GM18907 (cell line): ENCODE measurements at regions not wholly inside any gene's neighbourhood (a gene's known extent, or its start where the extent isn't known, plus 50 kb on each side); places are given as distances from the start of the nearest gene placed in this dataset.
"Not testable (repeated sequence)": the region's sequence is repeated elsewhere in the genome, so short reads cannot be mapped to it uniquely, and the experiment has no call there.

Experiments used
- ATAC-seq: cut with Tn5 transposase; IDR thresholded peaks from one replicate; pipeline ENCODE4 v1.9.1; 2021; ENCODE audit warnings: mild to moderate bottlenecking, moderate library complexity; ENCODE audit not compliant: unreplicated experiment

GRCh38 chr10:76815505-76815904 is 822.1 kb downstream of the KCNMA1 start:
- not testable (repeated sequence) for ATAC-seq

- ATAC-seq = no peak
Measured at GRCh38 chr10:76811430-76811829, 826.2 kb downstream of the KCNMA1 start.

GRCh38 chr10:76788452-76788811 is 849.2 kb downstream of the KCNMA1 start:
- no peak for ATAC-seq

DNA sequence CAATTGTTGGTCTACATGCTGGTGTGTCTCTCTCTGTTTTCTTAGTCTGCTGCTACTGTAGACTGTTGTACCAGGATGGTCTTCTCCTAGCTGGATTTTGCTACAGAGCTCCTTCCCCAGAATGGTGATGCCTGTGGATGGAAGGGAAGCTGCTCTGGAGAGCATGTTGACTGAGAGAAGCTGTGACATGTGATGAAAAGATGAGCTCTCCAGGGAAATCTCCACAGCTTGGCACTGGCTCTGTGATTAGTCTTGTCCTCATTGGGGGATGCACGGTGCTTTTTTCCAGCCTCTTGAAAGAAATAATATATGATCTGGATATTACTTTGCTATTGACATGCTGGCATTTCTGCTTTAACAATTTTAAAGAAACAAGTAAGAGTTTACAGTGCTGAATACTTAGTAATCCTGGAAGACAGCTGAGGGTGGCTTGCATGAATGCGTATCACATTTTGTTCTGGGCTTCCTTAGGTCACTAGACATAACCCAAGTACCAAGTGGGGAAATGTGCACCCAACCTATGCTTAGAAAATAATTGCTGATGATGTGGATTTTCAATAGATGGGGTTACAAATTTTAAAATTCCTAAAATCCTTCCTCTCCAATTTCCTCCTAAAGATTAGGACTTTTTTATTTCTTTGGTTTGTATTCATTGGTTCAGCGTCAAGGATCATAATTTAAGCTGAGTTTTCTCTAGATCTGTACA is 849.7 kb downstream of the KCNMA1 start:
- no peak for ATAC-seq

DNA sequence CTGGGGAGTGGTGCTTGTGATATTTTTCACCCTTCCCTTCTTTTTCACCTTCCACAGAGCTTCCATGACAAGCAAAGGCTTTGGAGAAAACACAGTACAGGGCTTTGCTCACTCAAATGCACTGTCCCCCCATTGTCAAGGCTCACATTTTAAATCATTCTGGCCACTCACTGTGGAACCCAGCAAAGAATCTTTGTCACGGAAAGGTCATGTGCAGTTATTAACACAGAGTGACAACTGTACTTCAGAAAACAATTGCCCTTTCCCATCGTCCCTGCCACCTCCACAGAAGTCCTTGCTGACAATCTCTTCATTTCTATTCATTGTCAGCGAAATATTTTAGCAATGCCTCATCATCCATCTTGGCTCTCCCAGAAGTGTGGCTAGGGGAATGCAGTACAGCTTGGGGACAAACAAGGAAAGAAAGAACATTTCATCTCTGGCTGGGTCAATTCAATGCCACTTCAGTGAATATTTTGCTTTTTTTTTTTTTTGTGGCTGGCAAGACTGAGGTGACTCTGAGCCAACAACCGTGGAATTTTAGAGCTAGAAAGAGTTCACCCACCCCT is 851.0 kb downstream of the KCNMA1 start:
- no peak for ATAC-seq

DNA sequence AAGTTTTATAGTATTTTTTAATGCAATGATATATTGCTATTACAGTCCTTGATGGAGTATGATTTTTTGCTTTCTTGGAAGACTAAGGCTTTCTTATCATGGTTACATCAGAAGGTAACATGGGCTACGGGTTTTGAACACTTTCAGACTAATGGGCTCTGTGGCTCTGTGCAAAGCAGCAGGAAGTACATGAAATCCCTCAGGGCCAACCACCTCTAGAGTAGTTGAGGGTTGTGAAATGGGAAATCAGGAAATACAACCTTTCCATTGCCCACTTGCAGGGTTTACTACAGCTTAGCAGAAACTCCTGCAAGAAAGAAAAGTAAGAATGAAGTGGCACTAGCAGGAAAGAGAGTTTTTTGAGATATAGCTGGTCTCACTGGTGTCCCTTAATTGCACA is 853.5 kb downstream of the KCNMA1 start:
- ATAC-seq = no peak

GRCh38 chr10:76779796-76780301 is 857.8 kb downstream of the KCNMA1 start:
- no peak for ATAC-seq

GRCh38 chr10:76778914-76779795 is 858.5 kb downstream of the KCNMA1 start:
- no peak for ATAC-seq

GRCh38 chr10:76774987-76775603 is 862.5 kb downstream of the KCNMA1 start:
- ATAC-seq = no peak

DNA sequence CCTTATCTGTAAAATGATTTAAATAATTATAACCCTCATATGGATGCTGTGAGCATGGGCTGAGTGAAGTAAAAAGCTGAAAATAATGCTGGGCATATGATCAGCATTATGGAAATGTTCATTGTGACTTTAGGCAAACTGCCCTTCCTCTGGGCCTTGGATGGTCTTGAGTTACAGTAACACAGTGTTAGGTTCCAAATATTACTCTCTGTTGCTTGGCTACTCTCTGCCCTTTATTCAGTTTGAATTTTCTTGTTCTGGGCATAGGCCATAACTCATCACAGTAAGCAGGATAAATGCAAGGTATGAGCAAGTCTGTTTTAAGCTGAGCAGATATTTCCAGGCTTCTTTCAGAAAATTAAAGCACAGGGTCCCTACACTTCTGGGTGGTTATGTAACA is 868.0 kb downstream of the KCNMA1 start:
- no peak for ATAC-seq

- ATAC-seq = no peak
Measured at GRCh38 chr10:76769161-76769560, 868.4 kb downstream of the KCNMA1 start.

DNA sequence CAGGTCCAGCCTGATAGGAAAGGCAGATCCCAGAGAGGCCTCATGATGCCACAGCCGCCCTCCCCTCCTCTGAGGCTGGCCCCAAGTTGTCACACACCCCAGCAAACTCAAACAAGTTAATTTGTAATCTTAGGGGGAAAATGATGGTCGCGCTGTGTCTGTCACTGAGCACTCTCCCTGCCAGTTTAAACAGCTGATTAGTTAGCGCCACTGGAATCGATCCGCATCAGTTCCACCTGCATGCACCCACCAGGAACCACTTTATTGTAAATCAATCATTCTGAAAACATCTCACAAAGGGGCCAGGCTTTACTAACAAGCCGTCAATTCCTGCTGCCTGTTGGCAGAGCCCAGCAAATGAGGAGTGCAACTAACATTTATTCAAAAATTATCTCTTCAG is 870.9 kb downstream of the KCNMA1 start:
- ATAC-seq = no peak

GRCh38 chr10:76764921-76765320 is 872.7 kb downstream of the KCNMA1 start:
- not testable (repeated sequence) for ATAC-seq

DNA sequence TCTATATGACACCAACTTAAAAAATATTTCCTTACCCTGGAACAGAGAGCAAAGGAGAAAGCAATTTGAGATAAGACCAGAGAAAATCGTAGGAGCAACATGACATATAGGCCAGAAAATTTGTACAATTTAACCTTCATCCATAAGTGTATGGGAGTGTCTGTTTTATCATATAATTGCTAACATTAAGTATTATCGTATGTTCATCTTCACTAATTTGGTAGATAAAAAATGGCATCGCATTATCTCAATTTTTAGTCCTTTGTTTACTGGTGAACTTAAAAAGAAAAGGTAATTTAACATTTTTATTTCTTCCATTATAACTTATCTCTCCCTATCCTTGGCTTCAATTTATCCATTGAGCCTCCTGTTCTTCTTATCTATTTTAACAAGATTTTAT is 873.4 kb downstream of the KCNMA1 start:
- no peak for ATAC-seq

DNA sequence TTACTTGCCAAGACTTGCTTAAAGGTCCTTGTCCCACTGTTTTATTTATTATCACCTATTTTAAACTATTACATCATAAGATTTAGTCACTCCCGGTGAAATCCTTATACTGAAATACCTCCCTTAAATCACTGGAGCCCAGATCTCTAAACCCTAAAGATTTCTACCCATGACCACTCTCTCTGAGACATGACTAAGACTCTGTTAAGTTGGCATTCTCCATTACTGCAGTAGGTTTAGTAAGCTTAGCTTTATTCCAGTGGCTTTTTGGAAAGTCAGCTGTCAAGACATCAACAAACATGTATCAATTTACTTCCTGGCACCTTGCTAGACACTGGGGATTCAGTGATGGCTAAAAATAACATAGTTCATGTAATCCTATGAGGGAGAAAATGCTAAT is 874.2 kb downstream of the KCNMA1 start:
- ATAC-seq = no peak

GRCh38 chr10:76759681-76760080 is 877.9 kb downstream of the KCNMA1 start:
- no peak for ATAC-seq

DNA sequence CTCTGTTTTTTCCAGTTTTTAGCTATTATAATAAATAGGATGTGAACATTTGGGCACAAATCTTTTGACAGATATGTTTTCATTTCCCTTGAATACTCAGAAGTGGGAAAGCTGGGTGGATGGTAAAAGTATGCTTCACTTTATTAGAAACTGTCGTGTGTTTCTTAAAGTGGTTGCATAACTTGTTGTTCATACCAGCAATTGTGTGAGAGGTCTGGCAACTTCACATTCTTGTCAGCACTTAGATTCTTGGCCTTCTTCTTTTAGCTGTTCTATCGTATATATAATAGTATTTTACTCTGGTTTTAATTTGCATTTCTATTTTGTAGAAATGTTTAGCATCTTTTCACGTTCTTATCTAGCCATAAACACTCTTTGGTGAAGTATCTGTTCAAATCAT is 894.4 kb downstream of the KCNMA1 start:
- ATAC-seq = no peak

GRCh38 chr10:76740514-76740913 is 897.1 kb downstream of the KCNMA1 start:
- ATAC-seq = no peak

GRCh38 chr10:76738991-76739390 is 898.6 kb downstream of the KCNMA1 start:
- no peak for ATAC-seq

GRCh38 chr10:76736815-76737618 is 900.6 kb downstream of the KCNMA1 start:
- ATAC-seq = no peak

GRCh38 chr10:76736392-76736791 is 901.2 kb downstream of the KCNMA1 start:
- ATAC-seq = no peak
